Fibroblast of skin of left biceps (primary cell): ENCODE measurements at regions not wholly inside any gene's neighbourhood (a gene's known extent, or its start where the extent isn't known, plus 50 kb on each side); places are given as distances from the start of the nearest gene placed in this dataset.

ENCODE experiments used
- DNase-seq, 2 experiments: peaks; one replicate each; pipeline ENCODE4 v3.0.0-alpha.2; 2013; ENCODE audit warnings: low read depth in 2 of 2

DNA sequence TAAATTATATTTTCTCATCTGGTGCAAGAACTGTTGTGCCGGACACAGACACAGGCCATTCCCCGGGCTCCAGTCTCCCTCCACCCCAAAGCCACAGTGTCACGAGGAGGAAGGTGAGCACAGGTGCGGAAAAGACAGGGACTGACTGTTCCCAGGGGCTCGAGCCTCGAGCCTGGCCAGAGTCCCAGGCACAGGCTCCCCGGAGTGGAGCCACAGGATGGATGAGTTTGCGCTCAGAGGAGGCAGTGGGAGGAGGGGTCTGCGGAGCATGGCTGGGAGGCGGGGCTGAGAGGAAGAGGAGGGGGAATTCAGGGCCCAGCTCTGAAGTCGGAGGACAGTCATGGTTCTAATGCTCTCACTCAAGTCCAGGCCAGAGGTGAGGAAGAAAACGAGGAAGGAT lies 284.8 kb downstream of the SMOC2 start:
- DNase-seq = no peak

DNA sequence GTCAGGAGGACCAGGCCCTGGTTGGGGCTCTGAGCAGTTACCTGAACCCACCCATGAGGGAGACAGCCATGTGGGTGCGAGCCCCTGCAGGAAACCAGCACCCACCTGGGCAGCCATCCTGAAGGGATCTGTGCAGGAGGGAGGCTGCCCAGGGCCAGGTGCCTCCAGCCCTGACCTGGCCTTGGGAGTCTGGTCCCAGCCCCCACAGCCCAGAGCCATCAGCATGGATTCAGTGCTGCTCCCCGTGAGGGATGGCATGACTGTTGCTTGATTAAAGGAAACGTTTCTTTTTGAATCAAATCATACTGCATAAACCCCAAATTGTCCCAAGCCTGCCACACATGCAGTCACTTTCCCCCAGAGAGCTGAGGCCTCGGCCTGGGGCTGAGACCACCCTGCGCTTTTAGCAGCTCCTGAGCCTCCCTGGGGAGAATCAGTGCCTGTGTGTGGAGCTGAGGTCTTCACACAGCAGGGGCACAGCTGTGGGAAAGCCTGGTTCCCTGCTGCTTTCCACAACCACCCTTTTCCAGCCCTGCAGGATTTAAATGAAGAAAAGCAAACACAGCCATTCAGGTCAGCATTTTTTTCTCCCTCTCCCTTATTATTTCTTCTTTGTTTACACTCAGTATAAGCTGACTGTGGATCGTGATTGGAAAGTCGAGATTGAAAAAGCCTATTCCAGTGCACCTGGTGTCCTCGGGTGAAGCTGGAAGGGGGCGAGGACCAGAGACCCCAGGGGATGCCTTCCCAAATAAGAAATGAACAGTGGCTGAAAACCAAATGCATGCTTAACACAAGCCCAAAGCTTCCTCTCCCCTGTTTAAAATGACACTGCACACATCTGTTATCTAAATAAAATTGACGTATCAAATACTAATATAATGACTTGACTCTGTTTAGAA lies 283.9 kb downstream of the SMOC2 start:
- no peak for DNase-seq

DNA sequence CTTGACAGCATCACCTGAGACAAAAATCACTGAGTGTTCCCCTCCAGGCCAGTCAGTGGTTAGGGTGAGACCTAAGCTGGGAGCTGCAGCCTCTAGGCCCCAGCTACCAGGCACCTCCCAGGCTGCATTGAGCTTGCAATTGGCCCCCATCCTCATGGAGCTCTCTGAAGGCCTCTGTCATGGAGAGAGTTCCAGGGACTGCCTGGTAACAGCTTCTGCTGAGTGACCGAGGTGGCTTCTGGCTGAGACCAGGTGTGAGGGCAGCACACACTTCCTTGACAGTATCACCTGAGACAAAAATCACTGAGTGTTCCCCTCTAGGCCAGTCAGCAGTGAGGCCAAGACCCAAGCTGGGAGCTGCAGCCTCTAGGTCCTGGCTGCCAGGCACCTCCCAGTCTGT lies 283.0 kb downstream of the SMOC2 start:
- no peak for DNase-seq

DNA sequence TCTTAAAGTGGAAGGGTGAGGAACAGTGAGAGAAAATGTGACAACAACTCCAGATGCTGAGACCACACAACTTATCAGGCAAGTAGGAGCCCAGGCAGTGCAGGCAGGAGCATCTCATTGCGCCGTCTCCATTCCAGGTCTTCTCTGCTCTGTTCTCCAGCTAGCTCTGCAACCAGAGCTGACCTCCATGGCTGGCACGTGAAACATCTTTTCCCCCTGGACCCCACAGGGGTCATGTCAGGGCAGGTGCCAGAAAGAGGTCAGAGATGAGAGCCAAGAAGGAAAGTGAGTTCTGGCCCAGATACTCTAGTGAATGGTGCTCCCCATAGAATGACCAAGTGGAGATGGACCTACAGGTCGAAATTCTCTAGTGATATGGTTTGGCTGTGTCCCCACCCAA lies 281.4 kb downstream of the SMOC2 start:
- no peak for DNase-seq

DNA sequence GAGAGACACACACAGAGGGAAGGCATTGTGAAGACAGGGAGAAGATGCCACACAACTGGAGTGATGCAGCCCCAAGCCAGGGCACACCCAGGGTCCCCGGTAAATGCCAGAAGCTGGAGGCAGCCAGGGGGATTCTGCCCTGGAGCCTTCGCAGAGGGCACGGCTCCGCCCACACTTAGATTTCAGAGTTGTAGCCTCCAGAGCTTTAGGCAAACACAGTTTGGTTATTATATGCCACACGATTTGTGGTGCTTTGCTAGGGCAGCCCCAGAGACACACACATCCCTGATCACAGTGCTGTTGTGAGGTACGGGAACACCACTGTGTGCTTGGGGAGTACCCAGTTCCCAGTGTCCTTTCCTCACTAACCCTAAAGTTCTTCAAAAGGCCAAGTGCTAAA lies 280.6 kb downstream of the SMOC2 start:
- no peak for DNase-seq

DNA sequence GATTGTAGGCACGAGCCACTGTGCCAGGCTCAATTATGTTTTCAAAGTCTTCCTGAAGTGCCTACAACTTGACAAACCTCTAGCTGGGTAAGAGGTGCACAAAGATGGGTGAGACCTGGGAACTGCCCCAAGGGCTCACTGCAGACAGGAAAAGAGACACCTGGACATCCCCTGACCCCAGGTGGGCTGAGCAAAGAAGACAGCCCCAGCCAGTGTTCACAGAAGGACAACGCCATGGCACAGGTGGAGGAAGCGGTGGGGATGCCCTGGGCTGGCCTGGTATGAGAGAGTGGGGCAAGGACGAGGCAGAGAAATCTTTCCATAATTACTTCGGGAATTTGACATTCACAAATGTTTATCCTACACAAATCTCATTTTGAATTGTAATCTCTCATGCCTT lies 278.9 kb downstream of the SMOC2 start:
- no peak for DNase-seq

DNA sequence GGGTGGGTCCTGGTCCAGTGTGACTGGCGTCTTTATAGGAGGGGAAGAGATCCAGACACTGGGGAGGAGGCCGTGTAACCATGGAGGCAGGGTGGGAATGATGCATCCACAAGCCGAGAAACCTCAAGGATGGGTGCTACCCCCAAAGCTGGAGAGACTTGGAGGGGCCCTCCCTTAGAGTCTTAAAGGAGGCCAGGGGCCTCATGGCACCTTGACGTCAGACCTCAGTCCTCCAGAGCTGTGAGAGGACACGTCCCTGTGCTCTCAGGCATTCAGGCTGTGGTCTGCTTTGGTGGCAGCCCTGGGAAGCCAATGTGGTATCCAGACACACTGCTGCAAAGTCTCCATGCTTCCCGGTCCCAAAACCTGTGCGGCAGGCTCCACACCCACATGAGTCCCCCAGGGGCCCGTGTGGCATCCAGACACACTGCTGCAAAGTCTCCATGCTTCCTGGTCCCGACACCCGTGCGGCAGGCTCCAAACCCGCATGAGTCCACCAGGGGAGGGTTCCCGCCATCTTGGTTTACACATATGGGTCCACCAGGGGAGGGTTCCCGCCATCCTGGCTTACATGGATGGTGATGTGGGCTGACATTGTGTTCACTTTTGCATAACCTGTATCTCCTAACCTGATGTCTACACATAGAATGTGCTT lies 278.0 kb downstream of the SMOC2 start:
- no peak for DNase-seq
